ENCODE measurements at regions not wholly inside any gene's neighbourhood (a gene's known extent, or its start where the extent isn't known, plus 50 kb on each side); places are given as distances from the start of the nearest gene placed in this dataset.

DNA sequence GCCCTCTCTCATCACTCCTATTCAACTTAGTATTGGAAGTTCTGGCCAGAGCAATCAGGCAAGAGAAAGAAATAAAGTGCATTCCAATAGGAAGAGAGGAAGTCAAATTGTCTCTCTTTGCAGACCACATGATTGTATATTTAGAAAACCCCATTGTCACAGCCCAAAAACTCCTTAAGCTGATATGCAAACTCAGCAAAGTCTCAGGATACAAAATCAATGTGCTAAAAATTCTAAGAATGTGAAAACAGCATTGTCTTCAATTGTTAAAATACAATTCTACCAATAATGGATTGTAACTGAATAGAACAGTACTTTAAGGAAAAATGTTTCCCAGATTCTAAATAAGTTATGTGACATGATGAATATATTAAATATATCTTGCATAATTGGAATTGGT, 2269.2 kb upstream of the PCDH20 start:
- DNase-seq (ENCODE audit: low read depth, low spot score): no peak
- no peak overlapping the region for H3K4me3 ChIP-seq (ENCODE audit: low read length)

DNA sequence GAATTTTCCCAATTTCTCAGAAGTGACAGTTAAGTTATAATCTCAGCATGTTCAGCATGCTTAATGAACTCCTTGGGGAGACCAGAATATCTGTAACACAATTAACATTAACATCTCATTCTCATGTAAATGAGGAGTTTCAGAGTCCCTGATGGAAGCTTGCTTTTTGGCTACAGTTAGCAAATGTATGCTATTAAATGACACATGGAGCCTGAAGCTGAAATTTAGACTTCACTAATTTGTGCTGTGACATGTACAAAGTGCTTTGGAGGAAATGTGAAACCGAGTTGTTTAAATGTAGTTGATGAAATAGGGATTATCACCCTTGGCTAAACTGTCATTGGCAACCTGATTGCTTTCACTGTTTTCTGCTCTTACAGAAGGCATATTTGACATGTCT, 2265.1 kb upstream of the PCDH20 start:
- no peak overlapping the region for H3K4me3 ChIP-seq (ENCODE audit: low read length)
- DNase-seq (ENCODE audit: low read depth, low spot score): no peak

- DNase-seq (ENCODE audit: low read depth, low spot score): no peak
- no peak overlapping the region for H3K4me3 ChIP-seq (ENCODE audit: low read length)
Measured at GRCh38 chr13:63671296-63671695, 2255.6 kb upstream of the PCDH20 start.

- H3K4me3 ChIP-seq (ENCODE audit: low read length): no peak overlapping the region
- DNase-seq (ENCODE audit: low read depth, low spot score): no peak
Measured at GRCh38 chr13:63651394-63651793, 2235.7 kb upstream of the PCDH20 start.

DNA sequence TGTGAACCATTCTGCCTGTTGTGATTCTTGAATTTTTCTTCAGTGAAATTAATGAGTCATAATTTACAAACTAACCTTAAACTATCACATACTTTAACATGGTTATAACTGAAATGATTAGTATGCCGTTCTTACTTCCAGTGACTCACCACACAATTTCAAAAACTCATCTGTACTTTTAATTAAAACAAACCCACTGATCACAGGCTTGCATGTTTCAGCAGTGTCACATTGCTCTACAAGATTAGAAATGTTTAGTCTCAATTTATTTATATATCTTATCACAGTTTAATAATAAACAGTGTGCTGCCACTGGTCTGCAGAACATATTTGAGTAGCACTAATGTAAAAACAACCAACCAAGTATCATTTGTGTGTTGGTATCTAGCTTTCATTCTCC, 2227.9 kb upstream of the PCDH20 start:
- no peak overlapping the region for H3K4me3 ChIP-seq (ENCODE audit: low read length)
- no peak for DNase-seq (ENCODE audit: low read depth, low spot score)

GRCh38 chr13:63636316-63636993, 2220.8 kb upstream of the PCDH20 start:
- peak; percentile 5 for DNase-seq (ENCODE audit: low read depth, low spot score)
- peak overlapping the region; percentile 33 for H3K4me3 ChIP-seq (ENCODE audit: low read length)

DNA sequence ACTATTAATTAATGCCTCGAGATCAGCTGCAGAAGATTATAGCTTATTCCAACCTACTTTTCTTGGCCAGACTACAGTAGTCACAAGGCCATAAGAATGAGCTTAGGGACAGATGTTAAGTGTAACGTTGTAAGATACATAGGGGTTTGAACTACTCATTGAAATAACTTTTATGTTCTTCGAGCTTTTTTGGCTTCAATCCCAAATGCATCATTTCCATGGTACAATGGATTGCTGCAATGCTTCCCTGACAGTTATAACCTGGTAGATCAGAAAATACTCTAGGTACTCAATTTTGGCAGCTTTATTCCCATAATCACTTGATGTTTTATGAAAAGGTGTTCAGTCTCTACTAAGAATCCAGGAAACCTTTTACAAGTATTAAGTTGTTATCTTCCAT, 2216.7 kb upstream of the PCDH20 start:
- DNase-seq (ENCODE audit: low read depth, low spot score): no peak
- no peak overlapping the region for H3K4me3 ChIP-seq (ENCODE audit: low read length)

- DNase-seq (ENCODE audit: low read depth, low spot score): no peak
- H3K4me3 ChIP-seq (ENCODE audit: low read length): no peak overlapping the region
Measured at GRCh38 chr13:63631006-63631405, 2215.4 kb upstream of the PCDH20 start.

GRCh38 chr13:63629591-63629990, 2213.9 kb upstream of the PCDH20 start:
- DNase-seq (ENCODE audit: low read depth, low spot score): no peak
- no peak overlapping the region for H3K4me3 ChIP-seq (ENCODE audit: low read length)

GRCh38 chr13:63628310-63628709, 2212.7 kb upstream of the PCDH20 start:
- DNase-seq (ENCODE audit: low read depth, low spot score): no peak

DNA sequence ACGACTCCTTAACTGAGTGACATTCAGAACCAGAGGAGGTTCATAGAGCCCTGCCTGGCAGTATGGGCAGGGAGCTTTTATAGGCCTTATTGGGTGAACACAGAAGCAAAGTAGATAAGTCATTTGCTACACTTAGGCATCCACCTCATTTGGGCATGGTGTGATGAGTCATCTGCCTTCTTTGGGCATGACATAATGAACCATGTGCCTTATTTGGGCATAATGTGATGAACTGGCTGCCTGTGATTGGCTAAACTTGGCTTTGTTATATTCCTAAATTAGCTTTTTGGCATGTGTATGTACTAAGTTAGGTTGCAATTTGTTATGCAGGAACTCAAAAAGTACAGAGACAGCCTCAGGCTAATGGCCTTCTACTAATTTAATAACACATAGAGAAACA, 2210.2 kb upstream of the PCDH20 start:
- no peak for DNase-seq (ENCODE audit: low read depth, low spot score)
- H3K4me3 ChIP-seq (ENCODE audit: low read length): no peak overlapping the region

More at GRCh38 chr13:63628310-63628709, 2212.7 kb upstream of the PCDH20 start:
- H3K4me3 ChIP-seq (ENCODE audit: low read length): no peak overlapping the region

DNA sequence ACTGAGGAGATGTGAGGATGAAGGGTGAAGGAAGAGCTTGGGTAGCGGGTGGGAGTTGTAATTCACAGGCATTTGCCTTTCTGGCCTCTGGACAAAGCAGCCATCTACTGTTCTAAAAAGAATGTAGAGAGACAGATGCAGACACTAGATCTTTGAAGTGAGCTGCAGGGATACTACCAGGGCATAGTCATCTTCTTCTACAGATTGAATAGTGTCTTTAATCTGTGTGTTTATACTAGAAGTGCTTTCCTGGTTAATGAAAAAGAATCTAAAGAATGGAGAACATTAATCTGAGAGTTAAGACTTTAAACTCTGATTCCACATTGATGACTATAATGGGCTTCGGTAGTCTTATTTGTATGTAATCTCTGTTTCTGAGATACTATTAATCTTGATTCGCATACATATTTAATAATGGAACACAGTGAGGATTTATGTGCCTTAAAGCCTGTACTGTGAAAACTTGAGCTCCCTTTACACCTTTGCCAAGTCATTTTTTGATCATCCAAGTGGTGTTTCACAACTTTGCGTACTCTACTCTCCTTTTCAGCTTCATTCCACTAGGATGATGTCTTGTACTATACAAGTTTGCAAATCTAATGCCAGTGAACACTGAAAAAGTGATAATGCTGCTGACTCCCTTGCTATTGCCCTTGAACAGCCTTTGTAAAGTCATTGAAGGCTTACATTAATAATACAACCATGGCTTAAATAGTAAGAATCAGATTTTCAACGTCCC, 2199.4 kb upstream of the PCDH20 start:
- no peak for DNase-seq (ENCODE audit: low read depth, low spot score)

DNA sequence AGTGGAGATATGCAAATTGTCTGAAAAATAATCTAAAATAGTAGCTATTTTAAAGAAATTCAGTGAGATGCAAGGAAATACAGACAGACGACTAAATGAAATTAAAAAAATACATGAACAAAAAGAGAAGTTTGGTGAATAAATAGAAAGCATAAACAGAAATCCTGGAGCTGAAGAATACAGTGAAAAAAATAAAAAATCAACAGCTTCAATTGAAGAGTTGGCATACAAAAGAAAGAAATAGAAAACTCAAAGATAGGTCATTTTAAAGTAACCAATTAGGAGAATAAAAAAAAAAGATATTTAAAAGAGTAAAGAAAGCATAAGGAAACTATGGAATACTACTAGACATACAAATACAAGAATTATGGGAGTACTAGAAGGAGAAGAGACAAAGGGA, 2191.5 kb upstream of the PCDH20 start:
- H3K4me3 ChIP-seq (ENCODE audit: low read length): no peak overlapping the region
- DNase-seq (ENCODE audit: low read depth, low spot score): no peak

More for the DNA sequence above, 2199.4 kb upstream of the PCDH20 start:
- H3K4me3 ChIP-seq (ENCODE audit: low read length): no peak overlapping the region

- no peak overlapping the region for H3K4me3 ChIP-seq (ENCODE audit: low read length)
- no peak for DNase-seq (ENCODE audit: low read depth, low spot score)
Measured at GRCh38 chr13:63605962-63606361, 2190.3 kb upstream of the PCDH20 start.

DNA sequence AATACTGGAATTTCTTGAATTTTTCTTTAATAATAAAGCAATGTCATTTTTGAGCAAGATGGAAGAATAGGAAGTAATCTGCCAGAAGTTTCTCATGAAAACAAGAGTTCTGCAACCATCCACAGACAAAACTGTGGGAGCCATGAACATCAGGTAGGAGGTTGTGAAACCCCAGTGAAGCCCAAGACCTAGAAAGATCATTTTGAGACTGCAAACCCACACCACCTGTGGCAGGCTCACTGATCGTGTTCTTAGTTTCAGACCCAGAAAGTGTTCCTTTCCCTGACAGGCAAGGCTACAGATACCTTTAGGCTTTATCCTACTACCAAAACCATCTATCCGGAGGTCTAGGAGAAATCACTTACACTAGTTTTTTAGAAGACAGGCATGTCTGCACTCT, 2189.8 kb upstream of the PCDH20 start:
- no peak overlapping the region for H3K4me3 ChIP-seq (ENCODE audit: low read length)
- DNase-seq (ENCODE audit: low read depth, low spot score): no peak

DNA sequence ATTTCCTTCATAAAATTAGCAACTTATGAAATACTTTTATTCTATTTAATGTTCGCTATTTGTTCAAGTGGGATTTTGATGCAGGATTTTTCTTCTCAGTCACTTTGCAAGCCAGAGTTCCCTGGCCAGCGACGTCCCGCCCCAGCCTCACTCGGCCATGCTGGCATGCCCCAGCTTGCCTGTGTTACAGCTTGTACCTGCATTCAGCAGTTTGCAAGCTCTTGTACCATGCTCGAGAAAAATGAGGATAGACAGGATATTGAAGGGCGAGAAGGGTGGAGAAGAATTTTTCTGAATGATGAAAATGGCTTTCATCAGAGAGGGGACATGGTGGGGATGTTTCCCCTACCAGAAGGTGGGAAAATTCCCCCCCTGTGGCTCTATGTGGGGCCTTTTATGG, 2180.2 kb upstream of the PCDH20 start:
- DNase-seq (ENCODE audit: low read depth, low spot score): no peak

GRCh38 chr13:63586467-63586866, 2170.8 kb upstream of the PCDH20 start:
- no peak overlapping the region for H3K4me3 ChIP-seq (ENCODE audit: low read length)
- no peak for DNase-seq (ENCODE audit: low read depth, low spot score)

More for the DNA sequence above, 2180.2 kb upstream of the PCDH20 start:
- no peak overlapping the region for H3K4me3 ChIP-seq (ENCODE audit: low read length)

GRCh38 chr13:63578796-63579195, 2163.1 kb upstream of the PCDH20 start:
- no peak for DNase-seq (ENCODE audit: low read depth, low spot score)
- no peak overlapping the region for H3K4me3 ChIP-seq (ENCODE audit: low read length)

GRCh38 chr13:63567031-63567430, 2151.4 kb upstream of the PCDH20 start:
- no peak overlapping the region for H3K4me3 ChIP-seq (ENCODE audit: low read length)
- no peak for DNase-seq (ENCODE audit: low read depth, low spot score)

DNA sequence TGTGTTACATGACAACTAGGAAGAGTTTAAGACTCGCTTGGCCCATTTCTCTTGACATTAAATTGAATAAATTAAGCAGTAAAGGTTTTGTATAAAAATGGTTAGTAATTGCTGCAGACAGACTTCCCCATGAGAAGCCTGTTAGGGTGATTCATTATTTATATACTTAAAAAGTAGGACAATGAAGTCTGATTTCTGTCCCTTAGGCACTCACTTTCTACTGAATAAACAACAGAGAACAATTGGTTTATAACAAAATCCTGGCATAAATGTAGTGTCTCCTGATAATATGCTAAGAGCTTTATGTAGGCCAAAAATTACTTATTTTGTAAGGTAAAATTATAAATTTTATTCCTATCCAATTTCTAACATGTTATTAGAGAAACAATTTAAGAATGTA, 2138.5 kb upstream of the PCDH20 start:
- DNase-seq (ENCODE audit: low read depth, low spot score): no peak
- no peak overlapping the region for H3K4me3 ChIP-seq (ENCODE audit: low read length)

DNA sequence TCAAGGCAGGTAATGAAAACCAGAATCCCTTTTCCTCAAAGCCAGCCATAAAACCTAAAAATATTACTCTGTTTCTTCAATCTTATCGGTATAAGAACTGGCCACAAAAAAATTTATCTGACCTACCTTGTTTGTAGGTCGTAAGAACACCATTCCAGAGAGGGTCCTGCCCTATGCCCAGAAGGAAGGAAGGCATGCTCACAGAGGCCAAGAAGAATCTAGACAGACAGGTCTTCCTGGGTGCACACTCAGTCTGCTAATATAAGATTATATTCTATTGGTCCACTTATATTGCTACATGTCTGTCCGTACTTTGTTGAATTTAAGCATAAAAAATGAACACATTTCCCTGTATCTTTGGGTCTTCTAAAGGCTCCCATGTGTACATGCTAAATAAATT, 2136.1 kb upstream of the PCDH20 start:
- no peak for DNase-seq (ENCODE audit: low read depth, low spot score)
- no peak overlapping the region for H3K4me3 ChIP-seq (ENCODE audit: low read length)

All from Jurkat, Clone E6-1 (cell line).